ENCODE measurements at regions not wholly inside any gene's neighbourhood (a gene's known extent, or its start where the extent isn't known, plus 50 kb on each side); places are given as distances from the start of the nearest gene placed in this dataset.
"Not testable (repeated sequence)": the region's sequence is repeated elsewhere in the genome, so short reads cannot be mapped to it uniquely, and the experiment has no call there.

- DNase-seq (ENCODE audit: low read depth): no peak
Measured at GRCh38 chr1:60662486-60663044, 419.8 kb upstream of the NFIA start.

- no peak for DNase-seq (ENCODE audit: low read depth)
Measured at GRCh38 chr1:60657926-60658325, 424.4 kb upstream of the NFIA start.

- DNase-seq (ENCODE audit: low read depth): no peak
Measured at GRCh38 chr1:60655679-60656355, 426.5 kb upstream of the NFIA start.

GRCh38 chr1:60640033-60640551 lies 442.3 kb upstream of the NFIA start:
- not testable (repeated sequence) for DNase-seq (ENCODE audit: low read depth)

- DNase-seq (ENCODE audit: low read depth): no peak
Measured at GRCh38 chr1:60639287-60639686, 443.1 kb upstream of the NFIA start.

GRCh38 chr1:60637651-60638050 lies 444.7 kb upstream of the NFIA start:
- no peak for DNase-seq (ENCODE audit: low read depth)

GRCh38 chr1:60636946-60637345 lies 445.4 kb upstream of the NFIA start:
- DNase-seq (ENCODE audit: low read depth): no peak

GRCh38 chr1:60634106-60634505 lies 448.3 kb upstream of the NFIA start:
- no peak for DNase-seq (ENCODE audit: low read depth)

GRCh38 chr1:60622486-60622885 lies 459.9 kb upstream of the NFIA start:
- DNase-seq (ENCODE audit: low read depth): no peak

GRCh38 chr1:60621368-60621851 lies 461.0 kb upstream of the NFIA start:
- DNase-seq (ENCODE audit: low read depth): no peak

- DNase-seq (ENCODE audit: low read depth): no peak
Measured at GRCh38 chr1:60620087-60620486, 462.3 kb upstream of the NFIA start.

- DNase-seq (ENCODE audit: low read depth): no peak
Measured at GRCh38 chr1:60619581-60619980, 462.8 kb upstream of the NFIA start.

- DNase-seq (ENCODE audit: low read depth): no peak
Measured at GRCh38 chr1:60615666-60616065, 466.7 kb upstream of the NFIA start.

GRCh38 chr1:60612790-60613189 lies 469.6 kb upstream of the NFIA start:
- DNase-seq (ENCODE audit: low read depth): no peak

GRCh38 chr1:60606921-60607320 lies 475.4 kb upstream of the NFIA start:
- not testable (repeated sequence) for DNase-seq (ENCODE audit: low read depth)

- DNase-seq (ENCODE audit: low read depth): no peak
Measured at GRCh38 chr1:60600532-60600931, 481.8 kb upstream of the NFIA start.

- DNase-seq (ENCODE audit: low read depth): no peak
Measured at GRCh38 chr1:60599574-60599973, 482.8 kb upstream of the NFIA start.

- no peak for DNase-seq (ENCODE audit: low read depth)
Measured at GRCh38 chr1:60598041-60598910, 484.1 kb upstream of the NFIA start.

- no peak for DNase-seq (ENCODE audit: low read depth)
Measured at GRCh38 chr1:60596791-60597750, 485.3 kb upstream of the NFIA start.

GRCh38 chr1:60591583-60591982 lies 490.8 kb upstream of the NFIA start:
- no peak for DNase-seq (ENCODE audit: low read depth)

GRCh38 chr1:60589916-60590315 lies 492.4 kb upstream of the NFIA start:
- DNase-seq (ENCODE audit: low read depth): no peak
